ENCODE measurements at regions not wholly inside any gene's neighbourhood (a gene's known extent, or its start where the extent isn't known, plus 50 kb on each side); places are given as distances from the start of the nearest gene placed in this dataset.

GRCh38 chr13:30031488-30031887, 181.1 kb upstream of the UBL3 start (continued):
- TF ChIP-seq ZNF277 (CRISPR knock-in tag; IDR thresholded peaks at IDR 0.05; ENCODE audit: borderline replicate concordance) (no peak), MEIS2 (IDR thresholded peaks at IDR 0.05; ENCODE audit: partially characterized antibody) (no peak), CREBBP (IDR thresholded peaks at IDR 0.05; ENCODE audit: low read depth, low read length) (no peak), RB1 (IDR thresholded peaks at IDR 0.05; ENCODE audit: low read depth) (no peak), SIRT6 (IDR thresholded peaks at IDR 0.05; ENCODE audit: low read depth, low read length) (no peak), CHD7 (IDR thresholded peaks at IDR 0.05; ENCODE audit: low read depth, low read length) (no peak), MAFF (IDR thresholded peaks at IDR 0.05; ENCODE audit: low read length) (no peak), TFAM (CRISPR knock-in tag; conservative IDR thresholded peaks at IDR 0.05) (no peak), ZFX (CRISPR knock-in tag; IDR thresholded peaks at IDR 0.05) (no peak), ZBTB12 (CRISPR knock-in tag; IDR thresholded peaks at IDR 0.05) (no peak), HOXB6 (CRISPR knock-in tag; IDR thresholded peaks at IDR 0.05; ENCODE audit: borderline replicate concordance) (no peak)
